HG03025 (cell line): ENCODE measurements at regions not wholly inside any gene's neighbourhood (a gene's known extent, or its start where the extent isn't known, plus 50 kb on each side); places are given as distances from the start of the nearest gene placed in this dataset.

Experiments used
- ATAC-seq: cut with Tn5 transposase; IDR thresholded peaks from one replicate; pipeline ENCODE4 v1.9.1; 2021; ENCODE audit warnings: mild to moderate bottlenecking, moderate library complexity; ENCODE audit not compliant: unreplicated experiment, low FRiP score

GRCh38 chr6:156045401-156046267, 590.0 kb upstream of the NOX3 start:
- no peak for ATAC-seq

DNA sequence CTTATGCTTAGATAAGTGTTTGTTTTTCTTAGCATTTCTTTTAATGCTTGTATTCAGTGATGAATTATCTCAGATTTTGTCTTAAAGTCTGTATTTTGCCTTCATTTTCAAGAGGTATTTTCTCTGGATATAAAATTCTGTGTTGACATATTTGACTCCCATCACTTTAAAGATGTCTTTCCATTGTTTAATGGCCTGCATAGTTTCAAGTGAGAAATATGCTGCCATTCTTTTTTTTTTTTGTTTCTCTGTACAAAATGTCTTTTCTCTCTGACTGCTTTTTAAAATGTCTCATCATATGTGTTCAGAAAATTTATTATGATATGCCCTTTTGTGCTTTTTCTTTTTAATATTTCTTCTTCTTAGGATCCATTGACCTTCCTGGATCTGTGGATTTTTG, 578.0 kb upstream of the NOX3 start:
- no peak for ATAC-seq

- ATAC-seq = no peak
These were observed 575.9 kb upstream of the NOX3 start for GRCh38 chr6:156031516-156031915.

DNA sequence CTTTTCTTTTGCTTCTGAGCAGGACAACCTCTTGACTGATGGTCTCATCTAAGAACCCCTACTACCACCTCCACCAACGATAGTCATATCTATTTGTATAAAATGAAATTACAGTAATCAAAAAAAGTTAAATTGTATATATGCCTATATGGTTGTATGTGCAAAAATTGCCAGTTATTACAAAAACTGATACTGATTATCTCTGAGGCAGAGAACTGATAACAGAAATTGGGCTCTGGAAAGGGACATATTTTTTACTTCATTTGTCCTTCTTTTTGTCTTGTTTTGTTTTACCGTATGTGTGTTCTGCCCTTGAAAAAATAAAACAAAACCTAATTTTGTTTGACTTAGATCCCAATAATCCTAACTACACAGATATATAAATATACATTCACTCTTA, 574.4 kb upstream of the NOX3 start:
- no peak for ATAC-seq

GRCh38 chr6:156029286-156029985, 573.8 kb upstream of the NOX3 start:
- ATAC-seq = no peak

DNA sequence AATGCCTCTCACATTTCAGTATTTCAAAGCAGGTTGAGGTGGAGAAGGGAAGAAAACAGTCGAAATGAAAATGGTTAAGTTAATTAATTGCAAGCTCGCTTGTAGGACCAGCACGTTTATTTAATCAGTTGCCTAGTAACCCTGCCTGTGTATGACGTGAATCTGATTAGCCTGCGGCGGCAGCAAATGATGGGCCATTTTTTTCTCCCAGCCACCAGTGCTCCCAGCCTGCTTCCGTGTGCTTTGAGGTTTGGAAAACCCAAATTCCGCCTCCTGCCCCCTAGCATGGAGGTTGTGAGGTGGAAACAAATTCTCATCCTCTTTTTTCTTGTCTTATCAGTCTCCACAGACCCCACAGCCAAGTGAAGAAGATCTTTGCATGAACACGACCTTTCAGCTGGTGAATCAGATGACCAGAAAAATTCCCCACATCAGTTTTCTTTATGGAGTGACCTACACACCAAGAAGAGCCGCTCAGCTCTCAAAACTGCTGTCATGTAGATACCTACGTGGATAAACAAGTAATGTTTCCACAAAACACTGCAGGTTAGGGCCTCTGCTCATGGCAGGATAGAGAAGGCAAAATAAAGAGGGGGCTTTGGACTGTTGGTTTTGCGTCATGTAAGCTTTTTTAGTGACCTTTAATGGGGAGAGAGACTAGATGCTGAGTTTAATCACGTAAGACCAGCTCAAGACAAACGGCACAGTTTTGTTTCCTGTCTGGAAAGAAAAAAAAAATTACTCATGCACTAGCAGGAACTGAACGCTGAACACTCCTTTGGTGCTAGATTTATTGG, 572.9 kb upstream of the NOX3 start:
- no peak for ATAC-seq

DNA sequence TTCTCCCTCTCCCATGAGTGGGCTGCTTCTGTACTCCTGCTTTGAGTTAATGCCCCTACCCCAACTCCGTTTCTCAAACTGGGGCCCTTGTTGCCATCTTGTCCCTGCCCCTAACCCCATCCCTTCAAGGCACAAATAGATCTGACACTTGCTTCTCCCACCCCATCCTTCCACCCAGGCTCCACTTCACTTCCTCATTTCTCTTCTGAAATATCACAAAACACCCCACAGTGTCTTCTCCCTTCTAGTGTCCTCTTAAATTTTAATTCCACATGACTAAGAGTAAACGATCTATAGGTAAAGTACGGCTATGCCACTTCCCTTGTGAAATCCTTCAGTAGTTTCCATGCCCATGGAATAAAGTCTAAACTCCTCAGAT, 571.6 kb upstream of the NOX3 start:
- ATAC-seq = no peak

- ATAC-seq = no peak
These were observed 571.0 kb upstream of the NOX3 start for GRCh38 chr6:156026486-156027247.

DNA sequence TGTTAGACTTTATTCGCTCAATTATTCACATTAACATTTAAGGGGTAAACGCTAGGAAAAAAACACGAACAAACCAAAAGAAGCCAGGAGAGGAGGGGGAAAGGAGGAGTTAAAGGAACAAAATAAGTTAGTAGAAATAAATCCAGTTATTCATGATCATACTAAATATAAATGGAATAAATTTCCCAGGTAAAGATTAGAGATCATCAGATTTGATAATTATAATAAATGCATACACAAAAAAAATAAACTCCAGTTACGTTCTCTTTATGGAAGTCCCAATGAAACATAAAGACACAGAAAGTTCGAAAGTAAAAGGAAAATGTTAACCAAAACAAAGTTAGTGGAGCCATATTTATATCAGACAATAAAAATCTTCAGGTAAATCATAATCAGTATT, 568.7 kb upstream of the NOX3 start:
- ATAC-seq = no peak

GRCh38 chr6:156021746-156022396, 566.2 kb upstream of the NOX3 start:
- ATAC-seq = no peak

GRCh38 chr6:156017838-156018237, 562.2 kb upstream of the NOX3 start:
- ATAC-seq = no peak

- ATAC-seq = no peak
These were observed 560.7 kb upstream of the NOX3 start for GRCh38 chr6:156016186-156016976.

GRCh38 chr6:156013155-156013554, 557.5 kb upstream of the NOX3 start:
- ATAC-seq = no peak

- no peak for ATAC-seq
These were observed 554.0 kb upstream of the NOX3 start for GRCh38 chr6:156009656-156010055.

DNA sequence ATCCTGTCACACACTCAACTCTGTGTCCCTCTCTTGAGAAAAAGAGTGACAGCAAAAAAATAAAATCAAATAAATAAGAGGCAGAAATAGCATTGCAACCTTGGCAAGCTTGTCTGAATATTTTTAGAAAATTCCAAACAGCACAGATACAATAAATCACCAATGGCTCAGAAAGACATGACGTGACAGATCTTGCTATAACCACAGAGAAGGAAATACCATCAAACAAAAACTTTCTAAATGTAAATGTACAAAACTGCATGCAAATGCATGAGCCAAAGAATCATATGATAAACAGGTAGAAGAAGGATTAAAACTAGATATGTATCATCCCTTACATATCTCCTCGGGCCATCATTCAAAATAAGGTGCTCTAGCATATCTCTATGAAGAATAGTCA, 549.2 kb upstream of the NOX3 start:
- ATAC-seq = no peak

- ATAC-seq = no peak
These were observed 540.5 kb upstream of the NOX3 start for GRCh38 chr6:155996151-155996550.

DNA sequence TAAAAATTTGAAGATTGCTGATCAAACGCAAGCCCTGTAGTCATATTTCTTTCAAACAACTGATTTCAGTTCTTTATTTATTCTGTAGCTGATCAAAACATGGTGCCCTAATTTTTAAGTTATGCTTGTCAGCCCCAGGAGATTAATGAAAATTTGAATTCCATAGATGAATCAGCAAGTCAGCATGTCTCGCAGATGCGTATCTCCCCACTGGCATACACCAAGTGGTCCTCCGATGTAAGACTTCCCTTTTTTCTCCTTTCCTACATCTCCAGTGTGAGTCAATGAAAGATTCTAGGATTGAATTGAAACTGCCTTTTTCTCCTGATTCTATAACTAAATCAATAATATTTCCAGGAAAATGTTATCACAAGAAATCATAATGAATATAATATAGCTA, 539.6 kb upstream of the NOX3 start:
- ATAC-seq = no peak

DNA sequence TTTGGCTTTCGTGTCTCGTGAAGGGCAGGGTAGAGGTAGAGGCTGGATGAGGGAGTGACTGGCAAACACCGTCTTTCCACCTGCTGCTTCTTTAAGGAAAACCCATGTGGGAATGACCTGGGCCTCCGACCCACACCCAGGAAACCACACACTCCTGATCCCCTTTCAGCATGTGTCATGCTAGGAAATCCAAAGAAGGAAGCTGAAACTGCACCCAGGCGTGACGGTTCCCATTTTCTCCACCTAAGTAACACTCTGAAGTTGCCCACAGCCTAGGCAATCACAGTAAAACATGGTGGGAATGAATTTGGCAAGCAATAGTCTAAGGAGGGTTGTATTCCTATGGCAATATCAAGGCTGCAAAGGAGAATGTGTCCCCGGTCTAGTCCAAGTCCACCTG, 538.4 kb upstream of the NOX3 start:
- no peak for ATAC-seq

DNA sequence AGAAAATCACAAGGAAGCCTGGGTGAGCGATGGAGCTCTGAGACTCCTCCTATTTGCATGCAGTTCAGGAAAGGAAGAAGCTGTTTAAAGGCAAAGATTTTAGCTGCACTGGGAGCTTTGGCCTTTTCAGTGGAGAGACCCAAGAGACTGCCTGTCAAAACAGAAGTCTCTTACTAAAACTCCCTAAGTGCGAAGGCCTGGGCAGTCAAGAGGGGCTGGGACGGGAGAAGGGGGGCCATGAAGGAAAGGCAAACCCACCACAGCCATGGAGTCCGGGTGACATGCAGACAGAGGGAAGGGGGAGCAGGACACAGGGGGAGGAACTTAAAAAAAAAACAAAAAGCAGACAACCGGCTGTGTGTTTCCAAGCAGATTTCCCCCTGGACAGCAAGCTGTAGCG, 537.6 kb upstream of the NOX3 start:
- ATAC-seq = no peak
